Lung (tissue), 11 donors: ENCODE measurements at regions not wholly inside any gene's neighbourhood (a gene's known extent, or its start where the extent isn't known, plus 50 kb on each side); places are given as distances from the start of the nearest gene placed in this dataset.
"Not testable (repeated sequence)": the region's sequence is repeated elsewhere in the genome, so short reads cannot be mapped to it uniquely, and the experiment has no call there.

Source experiments
- ATAC-seq: fragments of 200-7000 bp; cut with Tn5 transposase; one replicate; pipeline ENCODE4 v1.9.1; 2020; ENCODE audit warnings: moderate number of reproducible peaks; ENCODE audit not compliant: insufficient read depth, low FRiP score
- DNase-seq, 3 donors: peaks; one replicate each; pipeline ENCODE4 v3.0.0-alpha.2; 2013 to 2017
- H3K27ac ChIP-seq, 2 donors: one replicate each; pipeline ENCODE4 v1.5.1; 2013; ENCODE audit warnings: mild to moderate bottlenecking in 2 of 2, moderate library complexity in 2 of 2, control low read depth in 1 of 2, inconsistent platforms in 1 of 2, low read depth in 1 of 2, low read length in 1 of 2
- H3K27me3 ChIP-seq, 3 donors: one replicate each; pipeline ENCODE4 v1.5.1; 2013; ENCODE audit warnings: low read length in 2 of 3; ENCODE audit not compliant: control insufficient read depth in 3 of 3, insufficient read depth in 3 of 3
- H3K36me3 ChIP-seq, 4 donors: one replicate each; pipeline ENCODE4 v1.5.1; 2013; ENCODE audit warnings: low read length in 4 of 4, mild to moderate bottlenecking in 1 of 4, moderate library complexity in 1 of 4; ENCODE audit not compliant: control insufficient read depth in 4 of 4, insufficient read depth in 4 of 4
- H3K4me1 ChIP-seq, 5 donors: one replicate each; pipeline ENCODE4 v1.5.1; 2013; ENCODE audit warnings: low read length in 5 of 5, mild to moderate bottlenecking in 2 of 5, moderate library complexity in 1 of 5; ENCODE audit not compliant: control insufficient read depth in 5 of 5, insufficient read depth in 5 of 5
- H3K4me3 ChIP-seq: one replicate; pipeline ENCODE4 v1.5.1; 2013; ENCODE audit warnings: mild to moderate bottlenecking, control low read depth, moderate library complexity
- H3K9ac ChIP-seq, 2 donors: one replicate each; pipeline ENCODE4 v1.5.1; 2013; ENCODE audit warnings: low read length in 2 of 2, control low read depth in 1 of 2; ENCODE audit not compliant: insufficient read depth in 1 of 2
- H3K9me3 ChIP-seq, 4 donors: one replicate each; pipeline ENCODE4 v1.5.1; 2013; ENCODE audit warnings: low read length in 3 of 4, mild to moderate bottlenecking in 1 of 4, moderate library complexity in 1 of 4; ENCODE audit not compliant: control insufficient read depth in 4 of 4, insufficient read depth in 3 of 4
- WGBS, 2 donors: extraction: QIAGEN DNeasy Blood & Tissue Kit; methylation state at CpG; one replicate each; pipeline ENCODE4 v1.1.7; 2013; 5-methylcytosine and 5-hydroxymethylcytosine counted together
- TF ChIP-seq, protein P1 (sequence below): IDR thresholded peaks from 2 replicates; pipeline ENCODE4 v1.5.1; 2012; ENCODE audit warnings: mild to moderate bottlenecking; ENCODE audit errors: control extremely low read depth, extremely low read depth
- donor health status: control.
- donor health status: control.
- donor health status: Bipolar disorder and iron deficiency.
- donor health status: healthy.
- donor health status: DM: yes; HTN: yes; CAD: no.

GRCh38 chr6:166849749-166850183 lies 106.6 kb downstream of the RNASET2 start:
- TF ChIP-seq, protein P1, sequence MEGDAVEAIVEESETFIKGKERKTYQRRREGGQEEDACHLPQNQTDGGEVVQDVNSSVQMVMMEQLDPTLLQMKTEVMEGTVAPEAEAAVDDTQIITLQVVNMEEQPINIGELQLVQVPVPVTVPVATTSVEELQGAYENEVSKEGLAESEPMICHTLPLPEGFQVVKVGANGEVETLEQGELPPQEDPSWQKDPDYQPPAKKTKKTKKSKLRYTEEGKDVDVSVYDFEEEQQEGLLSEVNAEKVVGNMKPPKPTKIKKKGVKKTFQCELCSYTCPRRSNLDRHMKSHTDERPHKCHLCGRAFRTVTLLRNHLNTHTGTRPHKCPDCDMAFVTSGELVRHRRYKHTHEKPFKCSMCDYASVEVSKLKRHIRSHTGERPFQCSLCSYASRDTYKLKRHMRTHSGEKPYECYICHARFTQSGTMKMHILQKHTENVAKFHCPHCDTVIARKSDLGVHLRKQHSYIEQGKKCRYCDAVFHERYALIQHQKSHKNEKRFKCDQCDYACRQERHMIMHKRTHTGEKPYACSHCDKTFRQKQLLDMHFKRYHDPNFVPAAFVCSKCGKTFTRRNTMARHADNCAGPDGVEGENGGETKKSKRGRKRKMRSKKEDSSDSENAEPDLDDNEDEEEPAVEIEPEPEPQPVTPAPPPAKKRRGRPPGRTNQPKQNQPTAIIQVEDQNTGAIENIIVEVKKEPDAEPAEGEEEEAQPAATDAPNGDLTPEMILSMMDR: no peak
- no peaks in the 10 kb centered on the region for H3K36me3 ChIP-seq
- WGBS, 2 donors: 91 to 93% methylated on average over 15 of the region's 15 CpGs
- H3K9ac ChIP-seq: no peak overlapping the region
- no peak overlapping the region for H3K27ac ChIP-seq
- ATAC-seq (no peak), DNase-seq (no peak)
- H3K4me1 ChIP-seq: no peaks in the 10 kb centered on the region
- peaks cover 0 to 3% (median 0%) of the 10 kb centered on the region in 4 donors for H3K9me3 ChIP-seq
- H3K4me3 ChIP-seq: no peak overlapping the region
- no peaks in the 10 kb centered on the region for H3K27me3 ChIP-seq

DNA sequence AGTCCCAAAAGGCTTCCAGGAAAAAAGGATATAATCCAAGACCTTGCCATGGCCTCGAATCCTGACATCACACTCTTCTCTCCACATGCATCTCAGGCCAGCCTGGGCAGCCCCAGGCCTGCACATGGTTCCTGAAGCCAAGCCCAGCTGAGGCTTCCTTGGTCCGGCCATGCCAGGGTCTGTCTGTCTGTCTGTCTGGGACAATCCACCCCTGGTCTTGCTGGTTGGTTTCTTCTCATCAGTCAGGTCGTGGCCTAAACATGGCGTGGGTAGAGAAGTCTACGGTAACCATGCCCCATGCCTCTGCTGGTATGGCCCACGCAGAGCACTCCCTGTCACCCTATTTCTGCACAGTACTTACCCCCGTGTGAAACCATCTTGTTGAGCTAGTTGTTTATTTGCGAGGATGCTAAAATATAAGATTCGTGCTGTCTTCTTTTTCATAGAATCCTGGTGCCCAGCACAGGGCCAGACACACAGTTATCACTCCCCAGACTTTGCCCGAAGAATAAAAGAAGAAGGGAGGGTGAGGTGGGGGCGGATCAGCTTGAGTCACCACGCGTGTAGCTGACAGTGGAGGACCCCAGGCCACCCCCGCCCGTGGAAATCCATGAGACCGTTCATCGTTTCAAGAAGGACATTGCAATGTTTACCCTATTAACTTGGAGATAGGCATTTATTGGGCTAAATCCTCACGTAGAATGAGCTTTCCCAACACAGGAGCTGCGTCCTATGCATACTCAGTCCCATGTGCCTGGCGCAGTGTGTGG lies 107.2 kb downstream of the RNASET2 start:
- ATAC-seq (no peak), DNase-seq (no peak)
- no peak overlapping the region for H3K9ac ChIP-seq
- peaks cover 0 to 3% (median 0%) of the 10 kb centered on the region in 4 donors for H3K9me3 ChIP-seq
- WGBS, 2 donors: 94 to 95% methylated on average over 20 of the region's 20 CpGs
- H3K27me3 ChIP-seq: no peaks in the 10 kb centered on the region
- no peak overlapping the region for H3K4me3 ChIP-seq
- no peaks in the 10 kb centered on the region for H3K4me1 ChIP-seq
- no peaks in the 10 kb centered on the region for H3K36me3 ChIP-seq
- H3K27ac ChIP-seq: no peak overlapping the region
- TF ChIP-seq, protein P1: no peak

GRCh38 chr6:166846446-166847142 lies 109.8 kb downstream of the RNASET2 start:
- DNase-seq, H3K9ac ChIP-seq, H3K4me3 ChIP-seq, H3K27ac ChIP-seq, ATAC-seq, H3K9me3 ChIP-seq, H3K4me1 ChIP-seq, H3K36me3 ChIP-seq, H3K27me3 ChIP-seq: not testable (repeated sequence)
- 49 to 57% methylated on average over 3 of the region's 3 CpGs for WGBS, 2 donors

DNA sequence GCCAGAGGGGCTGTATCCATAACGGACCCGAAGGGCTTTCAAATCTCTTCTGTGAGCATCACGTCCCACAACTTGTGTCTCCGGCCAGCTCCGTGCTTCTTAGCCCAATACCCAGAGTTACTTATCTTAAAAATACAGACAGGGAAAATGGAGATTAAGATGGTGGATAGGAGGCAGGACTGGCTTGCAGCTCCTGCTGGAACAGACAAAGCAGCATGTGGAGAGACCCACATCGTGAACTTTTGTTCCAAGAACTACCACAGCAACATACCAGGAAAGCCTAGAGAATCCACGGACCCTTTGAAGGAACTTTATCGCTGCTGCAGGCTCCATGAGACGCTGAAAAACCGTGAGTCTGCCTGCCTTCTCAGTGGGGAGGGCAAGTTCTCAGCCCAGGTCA lies 113.7 kb downstream of the RNASET2 start:
- no peak overlapping the region for H3K4me3 ChIP-seq
- DNase-seq (no peak), ATAC-seq (no peak)
- H3K9me3 ChIP-seq: peaks cover 0 to 2% (median 0%) of the 10 kb centered on the region in 4 donors
- TF ChIP-seq, protein P1: no peak
- no peaks in the 10 kb centered on the region for H3K36me3 ChIP-seq
- no peak overlapping the region for H3K9ac ChIP-seq
- WGBS, 2 donors: 95% methylated on average over 10 of the region's 10 CpGs
- H3K27ac ChIP-seq: no peak overlapping the region
- no peaks in the 10 kb centered on the region for H3K27me3 ChIP-seq
- H3K4me1 ChIP-seq: peaks cover 0 to 3% (median 0%) of the 10 kb centered on the region in 5 donors
